ENCODE measurements at regions not wholly inside any gene's neighbourhood (a gene's known extent, or its start where the extent isn't known, plus 50 kb on each side); places are given as distances from the start of the nearest gene placed in this dataset.
"Not testable (repeated sequence)": the region's sequence is repeated elsewhere in the genome, so short reads cannot be mapped to it uniquely, and the experiment has no call there.

- not testable (repeated sequence) for DNase-seq (ENCODE audit: low read depth); H3K4me3 ChIP-seq (ENCODE audit: low read depth, low read length)
Observed at GRCh38 chr12:131299370-131299701, 345.6 kb downstream of the ADGRD1 start.

GRCh38 chr12:131303576-131303975 lies 349.9 kb downstream of the ADGRD1 start:
- H3K4me3 ChIP-seq (ENCODE audit: low read depth, low read length); DNase-seq (ENCODE audit: low read depth): not testable (repeated sequence)

- not testable (repeated sequence) for H3K4me3 ChIP-seq (ENCODE audit: low read depth, low read length); DNase-seq (ENCODE audit: low read depth)
Observed at GRCh38 chr12:131304642-131305041, 350.9 kb downstream of the ADGRD1 start.

- no peak for DNase-seq (ENCODE audit: low read depth)
- no peak for TF ChIP-seq CTCF (IDR thresholded peaks at IDR 0.05; ENCODE audit: control insufficient read depth, extremely low read depth, insufficient read depth)
- H3K4me3 ChIP-seq (ENCODE audit: low read depth, low read length): no peak overlapping the region
Observed at GRCh38 chr12:131309700-131310099, 356.0 kb downstream of the ADGRD1 start.

GRCh38 chr12:131310227-131310969 lies 356.7 kb downstream of the ADGRD1 start:
- DNase-seq (ENCODE audit: low read depth); H3K4me3 ChIP-seq (ENCODE audit: low read depth, low read length): not testable (repeated sequence)

- DNase-seq (ENCODE audit: low read depth): not testable (repeated sequence)
Observed at GRCh38 chr12:131311279-131311722, 357.6 kb downstream of the ADGRD1 start.

GRCh38 chr12:131311764-131312163 lies 358.1 kb downstream of the ADGRD1 start:
- no peak for DNase-seq (ENCODE audit: low read depth)
- TF ChIP-seq CTCF (IDR thresholded peaks at IDR 0.05; ENCODE audit: control insufficient read depth, extremely low read depth, insufficient read depth): no peak
- no peak overlapping the region for H3K4me3 ChIP-seq (ENCODE audit: low read depth, low read length)

More at GRCh38 chr12:131311279-131311722, 357.6 kb downstream of the ADGRD1 start:
- not testable (repeated sequence) for H3K4me3 ChIP-seq (ENCODE audit: low read depth, low read length)

GRCh38 chr12:131312382-131312781 lies 358.7 kb downstream of the ADGRD1 start:
- not testable (repeated sequence) for H3K4me3 ChIP-seq (ENCODE audit: low read depth, low read length); DNase-seq (ENCODE audit: low read depth)

- DNase-seq (ENCODE audit: low read depth): no peak
- TF ChIP-seq CTCF (IDR thresholded peaks at IDR 0.05; ENCODE audit: control insufficient read depth, extremely low read depth, insufficient read depth): no peak
Observed at GRCh38 chr12:131312793-131313545, 359.3 kb downstream of the ADGRD1 start.

GRCh38 chr12:131313635-131314034 lies 359.9 kb downstream of the ADGRD1 start:
- DNase-seq (ENCODE audit: low read depth): no peak
- H3K4me3 ChIP-seq (ENCODE audit: low read depth, low read length): no peak overlapping the region
- TF ChIP-seq CTCF (IDR thresholded peaks at IDR 0.05; ENCODE audit: control insufficient read depth, extremely low read depth, insufficient read depth): no peak

More at GRCh38 chr12:131312793-131313545, 359.3 kb downstream of the ADGRD1 start:
- no peak overlapping the region for H3K4me3 ChIP-seq (ENCODE audit: low read depth, low read length)

All from LNCaP clone FGC (cell line).